Panc1 (cell line): ENCODE measurements at regions not wholly inside any gene's neighbourhood (a gene's known extent, or its start where the extent isn't known, plus 50 kb on each side); places are given as distances from the start of the nearest gene placed in this dataset.

Source experiments
- POLR2AphosphoS5 ChIP-seq: IDR thresholded peaks from 2 replicates; pipeline ENCODE4 v1.6.1; 2012; ENCODE audit warnings: mild to moderate bottlenecking, low read depth, low read length, moderate library complexity
- TF ChIP-seq, protein P1 (sequence below): fragments of 450-650 bp; IDR thresholded peaks from 2 replicates; pipeline ENCODE4 v1.5.1; 2017; ENCODE audit warnings: mild to moderate bottlenecking

- TF ChIP-seq, protein P1, sequence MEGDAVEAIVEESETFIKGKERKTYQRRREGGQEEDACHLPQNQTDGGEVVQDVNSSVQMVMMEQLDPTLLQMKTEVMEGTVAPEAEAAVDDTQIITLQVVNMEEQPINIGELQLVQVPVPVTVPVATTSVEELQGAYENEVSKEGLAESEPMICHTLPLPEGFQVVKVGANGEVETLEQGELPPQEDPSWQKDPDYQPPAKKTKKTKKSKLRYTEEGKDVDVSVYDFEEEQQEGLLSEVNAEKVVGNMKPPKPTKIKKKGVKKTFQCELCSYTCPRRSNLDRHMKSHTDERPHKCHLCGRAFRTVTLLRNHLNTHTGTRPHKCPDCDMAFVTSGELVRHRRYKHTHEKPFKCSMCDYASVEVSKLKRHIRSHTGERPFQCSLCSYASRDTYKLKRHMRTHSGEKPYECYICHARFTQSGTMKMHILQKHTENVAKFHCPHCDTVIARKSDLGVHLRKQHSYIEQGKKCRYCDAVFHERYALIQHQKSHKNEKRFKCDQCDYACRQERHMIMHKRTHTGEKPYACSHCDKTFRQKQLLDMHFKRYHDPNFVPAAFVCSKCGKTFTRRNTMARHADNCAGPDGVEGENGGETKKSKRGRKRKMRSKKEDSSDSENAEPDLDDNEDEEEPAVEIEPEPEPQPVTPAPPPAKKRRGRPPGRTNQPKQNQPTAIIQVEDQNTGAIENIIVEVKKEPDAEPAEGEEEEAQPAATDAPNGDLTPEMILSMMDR = no peak
- TF ChIP-seq POLR2AphosphoS5 = no peak
These were observed 271.9 kb downstream of the RAB38 start for GRCh38 chr11:87903345-87903744.
